Mesodermal cell (in vitro differentiated cells): ENCODE measurements at regions not wholly inside any gene's neighbourhood (a gene's known extent, or its start where the extent isn't known, plus 50 kb on each side); places are given as distances from the start of the nearest gene placed in this dataset.

Experiments
- H3K27ac ChIP-seq: 2 replicates; pipeline ENCODE4 v1.7.0; 2013; ENCODE audit warnings: mild to moderate bottlenecking, low read depth, low read length, moderate library complexity; ENCODE audit not compliant: severe bottlenecking
- H3K36me3 ChIP-seq: 2 replicates; pipeline ENCODE4 v1.7.1; 2013; ENCODE audit warnings: mild to moderate bottlenecking, low read length, moderate library complexity; ENCODE audit not compliant: control insufficient read depth, insufficient read depth
- H3K4me1 ChIP-seq: one replicate; pipeline ENCODE4 v1.7.1; 2013; ENCODE audit warnings: mild to moderate bottlenecking, low read length; ENCODE audit not compliant: insufficient read depth, control insufficient read depth, poor library complexity, severe bottlenecking
- H3K4me3 ChIP-seq: 2 replicates; pipeline ENCODE4 v1.7.0; 2013; ENCODE audit warnings: low read length, control low read depth, mild to moderate bottlenecking; ENCODE audit not compliant: insufficient read depth, poor library complexity, severe bottlenecking; ENCODE audit errors: extremely low read depth
- H3K9me3 ChIP-seq: 2 replicates; pipeline ENCODE4 v1.7.1; 2013; ENCODE audit warnings: mild to moderate bottlenecking, low read length, moderate library complexity; ENCODE audit not compliant: control insufficient read depth
- WGBS, 2 experiments: methylation state at CpG; one replicate each; pipeline ENCODE4 v1.1.5; 2013; ENCODE audit warnings: missing lambda C conversion rate in 2 of 2; ENCODE audit not compliant: insufficient coverage in 2 of 2; 5-methylcytosine and 5-hydroxymethylcytosine counted together

DNA sequence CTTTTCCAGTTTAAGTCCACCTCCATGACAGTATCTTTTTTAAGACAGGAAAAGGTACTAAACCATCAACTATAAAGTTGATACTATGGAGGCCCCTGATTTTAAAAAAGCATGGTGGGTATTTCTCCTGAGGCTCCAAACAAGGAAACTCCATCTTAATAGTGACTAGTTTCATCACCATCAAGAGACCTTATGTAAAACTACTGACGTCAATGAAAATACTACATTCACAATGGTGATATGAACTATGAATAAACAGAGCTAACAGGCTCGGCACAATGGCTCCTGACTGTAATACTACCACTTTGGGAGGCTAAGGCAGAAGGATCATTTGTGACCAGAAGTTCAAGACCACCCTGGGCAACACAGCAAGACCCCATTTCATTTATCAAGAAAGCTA, 162.7 kb downstream of the KLF12 start:
- H3K27ac ChIP-seq = no peak overlapping the region
- H3K9me3 ChIP-seq = peaks cover 5% of the 10 kb centered on the region
- H3K4me3 ChIP-seq = no peak overlapping the region
- no peaks in the 10 kb centered on the region for H3K36me3 ChIP-seq
- WGBS, 2 experiments = 86% methylated on average over 1 of the region's 2 CpGs; no CpG with 5 or more reads in 1 of the 2 experiments
- H3K4me1 ChIP-seq = no peaks in the 10 kb centered on the region

DNA sequence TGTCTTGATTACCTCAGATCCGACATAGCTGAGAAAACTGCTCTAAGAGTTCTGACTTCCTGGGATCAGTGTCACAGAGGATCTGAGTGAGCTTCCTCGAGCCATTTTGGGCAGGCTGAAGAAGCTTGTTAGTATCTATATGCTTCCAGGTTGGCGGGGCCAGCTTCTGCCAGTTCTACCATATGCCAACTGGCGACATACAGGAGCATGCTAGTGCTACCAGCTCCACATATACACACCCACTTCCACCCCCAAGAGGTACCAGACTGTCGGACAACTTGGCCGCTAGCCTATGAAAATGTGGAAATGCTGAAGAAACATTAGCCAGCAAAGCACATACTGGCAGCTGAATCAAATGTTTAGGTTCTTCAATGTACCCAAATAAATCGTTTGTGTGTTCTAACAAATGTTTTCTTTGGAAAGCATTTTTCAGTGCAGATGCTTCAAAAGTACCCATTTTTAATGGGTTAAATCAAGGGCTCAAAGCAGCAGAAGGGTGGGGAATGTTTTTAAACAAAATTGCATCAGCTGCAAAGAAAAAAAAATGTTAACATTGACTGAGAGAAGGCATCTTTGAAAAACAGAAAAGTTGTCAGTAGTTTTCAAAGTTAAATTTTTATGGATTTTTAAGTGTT, 163.7 kb downstream of the KLF12 start:
- Histone ChIP-seq H3K36me3 (no peaks in the 10 kb centered on the region), H3K4me1 (no peaks in the 10 kb centered on the region), H3K4me3 (no peak overlapping the region), H3K9me3 (peaks cover 5% of the 10 kb centered on the region), H3K27ac (no peak overlapping the region)
- WGBS, 2 experiments = 97 to 98% methylated on average over 6 of the region's 7 CpGs

DNA sequence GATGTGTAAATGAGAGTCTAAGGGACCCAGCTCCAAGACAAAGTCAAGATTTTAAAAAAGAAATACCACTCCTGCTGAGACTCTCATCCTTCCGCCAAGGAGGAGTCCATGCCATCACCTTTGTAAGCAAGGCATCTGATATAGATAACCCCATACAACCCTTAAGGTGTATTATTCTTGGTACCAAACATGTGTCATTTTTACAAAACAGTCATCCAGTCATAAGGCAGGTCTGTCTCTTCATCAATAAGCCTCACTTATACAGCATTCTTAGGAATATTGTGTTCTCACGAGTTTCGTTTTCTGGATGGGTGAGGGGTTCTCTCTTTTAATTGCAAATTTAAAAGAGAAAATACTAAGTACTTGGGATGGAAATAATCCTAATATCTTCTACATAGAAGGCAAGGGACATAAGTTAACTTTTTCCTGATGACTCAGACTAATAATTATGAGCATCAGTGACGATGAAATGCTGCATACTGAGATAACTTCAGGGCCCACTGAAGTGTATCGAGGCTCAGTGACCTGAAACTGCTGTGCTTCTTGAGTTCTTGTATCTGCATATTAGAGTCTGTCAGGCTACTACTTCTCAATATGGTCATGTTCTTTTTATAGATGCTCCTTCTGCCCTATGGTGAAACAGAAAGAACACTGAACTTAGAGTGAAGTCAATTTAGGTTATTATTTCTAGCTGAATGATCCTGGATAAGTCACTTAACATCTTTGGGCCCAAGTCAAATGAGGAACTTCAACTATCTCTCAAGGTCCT, 166.6 kb downstream of the KLF12 start:
- 92 to 100% methylated on average over 2 of the region's 5 CpGs for WGBS, 2 experiments
- no peaks in the 10 kb centered on the region for H3K4me1 ChIP-seq
- no peak overlapping the region for H3K4me3 ChIP-seq
- no peak overlapping the region for H3K27ac ChIP-seq
- no peaks in the 10 kb centered on the region for H3K36me3 ChIP-seq
- H3K9me3 ChIP-seq = no peaks in the 10 kb centered on the region

DNA sequence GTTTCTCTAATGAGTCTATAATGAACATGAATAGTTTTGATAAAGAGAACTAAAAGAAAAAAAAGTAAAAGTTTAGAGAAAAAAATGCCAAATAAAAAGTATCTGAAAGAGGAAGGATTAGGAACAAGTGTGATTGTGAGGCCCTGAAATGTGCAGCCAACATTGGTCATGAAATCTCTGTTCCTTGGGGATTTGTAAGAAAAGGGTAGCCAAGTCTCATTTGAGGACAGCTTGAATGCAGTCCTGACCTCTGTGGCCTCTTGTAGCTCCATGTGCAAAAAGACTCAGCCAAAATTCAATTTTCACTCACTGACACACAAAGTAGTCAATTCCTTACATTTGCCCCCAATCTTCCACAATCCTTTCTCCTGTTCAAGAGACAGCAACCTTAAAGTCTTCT, 167.9 kb downstream of the KLF12 start:
- Histone ChIP-seq H3K9me3 (peaks cover 4% of the 10 kb centered on the region), H3K36me3 (no peaks in the 10 kb centered on the region), H3K27ac (no peak overlapping the region), H3K4me3 (no peak overlapping the region), H3K4me1 (no peaks in the 10 kb centered on the region)

DNA sequence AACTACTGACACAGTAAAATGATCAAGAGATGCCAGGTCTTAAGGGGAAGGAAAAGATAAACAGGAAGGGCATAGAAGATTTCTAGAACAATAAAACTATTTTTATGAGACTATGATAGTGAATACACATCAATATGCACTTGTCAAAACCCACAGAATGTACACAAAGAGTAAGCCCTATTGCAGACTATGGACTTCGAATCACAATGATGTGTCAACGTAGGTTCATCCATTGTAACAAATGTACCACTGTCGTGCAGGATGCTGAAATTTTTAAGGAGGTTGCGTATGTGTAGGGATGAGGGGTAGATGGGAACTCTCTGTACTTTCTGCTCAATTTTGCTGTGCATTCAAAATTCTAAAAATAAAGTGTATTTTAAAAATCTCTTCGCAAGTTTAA, 171.9 kb downstream of the KLF12 start:
- H3K27ac ChIP-seq = no peak overlapping the region
- H3K4me3 ChIP-seq = no peak overlapping the region
- H3K4me1 ChIP-seq = no peaks in the 10 kb centered on the region
- no peaks in the 10 kb centered on the region for H3K36me3 ChIP-seq
- H3K9me3 ChIP-seq = peaks cover 4% of the 10 kb centered on the region
- WGBS, 2 experiments = 67 to 80% methylated on average over 1 to 3 of the region's 5 CpGs

DNA sequence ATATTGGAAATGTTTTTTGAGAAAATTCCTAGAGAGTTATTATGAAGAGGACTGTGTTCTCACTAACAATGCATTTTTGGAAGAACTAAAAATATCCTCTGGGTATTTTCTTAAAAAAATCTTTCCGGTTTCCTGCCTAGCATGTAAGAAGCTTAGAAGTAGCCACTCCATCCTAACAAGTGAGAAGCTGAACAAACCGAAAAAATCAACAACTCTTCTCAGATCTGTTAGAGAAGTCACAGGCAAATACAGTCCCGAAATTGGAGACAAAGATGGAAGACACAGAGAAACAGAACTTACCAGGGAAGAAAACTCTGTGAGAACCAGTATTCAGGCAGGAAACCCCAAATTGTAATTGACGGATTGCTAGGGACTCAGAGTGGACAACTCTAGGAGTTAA, 173.0 kb downstream of the KLF12 start:
- no peaks in the 10 kb centered on the region for H3K36me3 ChIP-seq
- 94 to 100% methylated on average over 2 to 3 of the region's 4 CpGs for WGBS, 2 experiments
- H3K27ac ChIP-seq = no peak overlapping the region
- H3K4me1 ChIP-seq = no peaks in the 10 kb centered on the region
- H3K4me3 ChIP-seq = no peak overlapping the region
- peaks cover 4% of the 10 kb centered on the region for H3K9me3 ChIP-seq

DNA sequence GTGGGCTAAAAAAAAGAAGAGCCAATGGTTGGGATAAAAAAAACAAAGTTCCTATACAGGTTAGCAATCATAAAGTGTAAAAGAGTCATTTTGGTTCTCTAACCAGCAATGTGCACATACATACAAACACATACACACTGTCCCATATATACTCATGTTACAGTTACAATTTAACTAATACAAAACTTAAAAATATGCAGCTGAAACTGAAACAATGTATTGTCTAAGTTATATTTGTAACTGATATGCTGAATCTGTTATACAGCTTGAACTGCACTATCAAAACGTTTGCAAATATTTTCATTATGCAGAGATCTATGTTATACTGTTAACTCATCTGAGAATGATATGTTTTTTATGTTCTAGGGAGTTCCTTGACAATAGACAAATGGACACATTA, 173.7 kb downstream of the KLF12 start:
- Histone ChIP-seq H3K9me3 (peaks cover 4% of the 10 kb centered on the region), H3K4me3 (no peak overlapping the region), H3K4me1 (no peaks in the 10 kb centered on the region), H3K27ac (no peak overlapping the region), H3K36me3 (no peaks in the 10 kb centered on the region)
- no CpG with 5 or more reads among the region's 1 CpG for WGBS, 2 experiments

DNA sequence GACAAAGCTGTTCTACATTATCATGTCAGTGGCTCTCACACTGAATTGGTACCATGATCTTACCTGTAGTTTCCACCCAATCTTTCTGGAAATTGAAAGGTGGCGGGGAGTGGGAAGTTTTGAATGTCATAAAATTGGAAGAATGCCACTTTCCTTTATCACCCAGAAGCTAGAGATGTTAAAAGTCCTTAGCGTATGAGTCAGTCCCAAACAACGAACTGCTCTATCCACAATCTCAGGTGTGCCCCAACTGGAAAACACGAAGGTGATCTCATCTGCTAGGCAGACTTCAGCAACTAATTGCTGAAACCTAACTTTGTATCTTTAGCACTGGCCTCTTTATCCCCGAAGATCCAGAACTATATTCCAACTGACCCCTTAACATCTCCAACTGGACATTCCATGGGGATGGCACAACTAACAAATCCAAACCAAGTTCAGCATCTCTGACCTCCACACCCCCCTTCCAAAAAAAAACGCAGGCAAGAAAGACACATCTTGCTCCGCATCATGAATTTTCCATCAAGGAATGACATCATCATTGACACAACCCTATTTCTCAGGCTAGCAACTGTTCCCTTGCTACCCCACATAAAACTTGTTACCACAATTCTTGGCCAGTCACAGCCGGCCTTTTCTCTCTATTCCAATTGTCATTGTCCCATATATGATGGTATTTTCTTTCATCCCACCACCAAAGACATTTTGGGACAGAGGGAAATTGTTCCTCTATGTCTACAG, 175.4 kb downstream of the KLF12 start:
- H3K4me1 ChIP-seq = no peaks in the 10 kb centered on the region
- 85 to 97% methylated on average over 5 to 6 of the region's 8 CpGs for WGBS, 2 experiments
- H3K36me3 ChIP-seq = no peaks in the 10 kb centered on the region
- peaks cover 4% of the 10 kb centered on the region for H3K9me3 ChIP-seq
- H3K27ac ChIP-seq = no peak overlapping the region
- no peak overlapping the region for H3K4me3 ChIP-seq

DNA sequence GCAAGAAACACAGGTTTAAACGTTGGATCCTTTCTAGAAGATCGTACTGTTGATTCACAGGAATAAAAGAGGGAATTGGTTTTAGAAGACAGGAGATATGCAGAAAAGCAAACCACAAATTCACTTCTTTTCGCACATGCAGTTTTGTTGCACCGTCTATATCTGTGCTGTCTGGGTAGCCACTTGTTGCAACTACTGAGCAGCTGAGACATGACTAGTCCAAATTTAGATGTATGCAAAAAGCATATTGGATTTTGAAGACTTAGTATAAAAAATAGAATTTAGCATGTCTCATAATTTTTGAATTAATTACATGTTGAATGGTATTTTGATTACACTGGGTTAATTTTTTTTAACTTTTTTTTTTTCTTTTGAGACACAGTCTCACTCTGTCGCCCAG, 176.3 kb downstream of the KLF12 start:
- no peak overlapping the region for H3K27ac ChIP-seq
- H3K36me3 ChIP-seq = no peaks in the 10 kb centered on the region
- peaks cover 4% of the 10 kb centered on the region for H3K4me1 ChIP-seq
- 90 to 97% methylated on average over 4 to 5 of the region's 5 CpGs for WGBS, 2 experiments
- peaks cover 4% of the 10 kb centered on the region for H3K9me3 ChIP-seq
- no peak overlapping the region for H3K4me3 ChIP-seq

DNA sequence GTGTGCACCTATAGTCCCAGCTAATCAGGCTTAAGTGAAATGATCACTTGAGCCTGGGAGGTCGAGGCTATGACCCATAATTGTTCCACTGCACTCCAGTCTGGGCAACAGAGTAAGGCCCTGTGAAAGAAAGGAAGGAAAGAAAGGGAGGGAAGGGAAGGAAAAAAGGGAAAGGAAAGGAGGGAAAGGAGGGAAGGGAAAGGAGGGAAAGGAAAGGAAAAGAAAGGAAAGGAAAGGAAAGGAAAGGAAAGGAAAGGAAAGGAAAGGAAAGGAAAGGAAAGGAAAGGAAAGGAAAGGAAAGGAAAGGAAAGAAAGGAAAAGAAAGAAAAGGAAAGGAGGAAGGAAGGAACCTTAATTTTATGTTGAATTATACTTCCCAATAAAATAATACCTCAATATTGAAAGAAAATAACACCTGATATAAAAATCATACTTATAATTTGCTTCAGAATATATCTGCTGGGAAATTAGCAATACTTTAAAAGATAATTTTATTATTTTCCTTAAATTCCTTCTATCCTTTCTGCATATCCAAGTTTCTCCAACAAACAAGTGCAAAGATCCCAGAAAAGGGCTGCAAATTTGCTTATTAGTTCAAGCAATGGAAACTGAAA, 177.3 kb downstream of the KLF12 start:
- Histone ChIP-seq H3K36me3 (no peaks in the 10 kb centered on the region), H3K9me3 (peaks cover under 1% of the 10 kb centered on the region), H3K27ac (no peak overlapping the region), H3K4me3 (no peak overlapping the region), H3K4me1 (peaks cover 10% of the 10 kb centered on the region)
- WGBS, 2 experiments = 81 to 90% methylated on average over 1 of the region's 1 CpG
